Large intestine (tissue), 3 donors: ENCODE measurements at regions not wholly inside any gene's neighbourhood (a gene's known extent, or its start where the extent isn't known, plus 50 kb on each side); places are given as distances from the start of the nearest gene placed in this dataset.
"Not testable (repeated sequence)": the region's sequence is repeated elsewhere in the genome, so short reads cannot be mapped to it uniquely, and the experiment has no call there.

Source experiments
- DNase-seq, 2 donors: peaks; one replicate each; pipeline versions ENCODE4 v3.0.0 to v3.0.0-alpha.2; 2013
- H3K27ac ChIP-seq: one replicate; pipeline ENCODE4 v1.5.1; 2013; ENCODE audit warnings: low read length
- H3K27me3 ChIP-seq: 2 replicates; pipeline ENCODE4 v1.6.1; 2013; ENCODE audit warnings: low read length; ENCODE audit not compliant: control insufficient read depth, insufficient read depth
- H3K36me3 ChIP-seq: 2 replicates; pipeline ENCODE4 v1.6.1; 2013; ENCODE audit warnings: low read length; ENCODE audit not compliant: control insufficient read depth, insufficient read depth
- H3K4me1 ChIP-seq: one replicate; pipeline ENCODE4 v1.6.1; 2013; ENCODE audit warnings: low read length; ENCODE audit not compliant: control insufficient read depth, insufficient read depth
- H3K4me3 ChIP-seq: one replicate; pipeline ENCODE4 v1.5.1; 2013; ENCODE audit warnings: low read length
- H3K9me3 ChIP-seq: one replicate; pipeline ENCODE4 v1.6.1; 2013; ENCODE audit warnings: mild to moderate bottlenecking, low read depth, low read length, moderate library complexity; ENCODE audit not compliant: control insufficient read depth
- WGBS: methylation state at CpG from one replicate; pipeline ENCODE4 v1.1.5; 2013; ENCODE audit warnings: low lambda C conversion rate; ENCODE audit not compliant: insufficient coverage; 5-methylcytosine and 5-hydroxymethylcytosine counted together

GRCh38 chrX:142804085-142804484 lies 221.6 kb upstream of the SPANXN4 start:
- no CpG with 5 or more reads among the region's 7 CpGs for WGBS
- DNase-seq = no peak
- Histone ChIP-seq H3K27ac (no peak overlapping the region), H3K4me1 (no peaks in the 10 kb centered on the region), H3K36me3 (no peaks in the 10 kb centered on the region), H3K9me3 (no peaks in the 10 kb centered on the region), H3K4me3 (no peak overlapping the region), H3K27me3 (no peaks in the 10 kb centered on the region)

- Histone ChIP-seq H3K27me3 (no peaks in the 10 kb centered on the region), H3K4me1 (no peaks in the 10 kb centered on the region), H3K9me3 (no peaks in the 10 kb centered on the region), H3K27ac (no peak overlapping the region), H3K4me3 (no peak overlapping the region), H3K36me3 (no peaks in the 10 kb centered on the region)
- no CpG with 5 or more reads among the region's 5 CpGs for WGBS
- no peak for DNase-seq
Observed at GRCh38 chrX:142819461-142819860, 206.3 kb upstream of the SPANXN4 start.

GRCh38 chrX:142828129-142828528 lies 197.6 kb upstream of the SPANXN4 start:
- Histone ChIP-seq H3K9me3 (no peaks in the 10 kb centered on the region), H3K4me3 (no peak overlapping the region), H3K27me3 (no peaks in the 10 kb centered on the region), H3K4me1 (no peaks in the 10 kb centered on the region), H3K36me3 (no peaks in the 10 kb centered on the region), H3K27ac (no peak overlapping the region)
- no peak for DNase-seq
- WGBS = no CpG with 5 or more reads among the region's 1 CpG

GRCh38 chrX:142831961-142832530 lies 193.7 kb upstream of the SPANXN4 start:
- no peaks in the 10 kb centered on the region for H3K4me1 ChIP-seq
- H3K27ac ChIP-seq = no peak overlapping the region
- no CpG with 5 or more reads among the region's 3 CpGs for WGBS
- no peak overlapping the region for H3K4me3 ChIP-seq
- no peaks in the 10 kb centered on the region for H3K27me3 ChIP-seq
- no peaks in the 10 kb centered on the region for H3K36me3 ChIP-seq
- peak in 1 of 2 donors; percentile 1 for DNase-seq
- no peaks in the 10 kb centered on the region for H3K9me3 ChIP-seq

- Histone ChIP-seq H3K27ac (no peak overlapping the region), H3K4me1 (no peaks in the 10 kb centered on the region), H3K9me3 (no peaks in the 10 kb centered on the region), H3K36me3 (no peaks in the 10 kb centered on the region), H3K4me3 (no peak overlapping the region), H3K27me3 (no peaks in the 10 kb centered on the region)
- no peak for DNase-seq
- 100% methylated on average over 1 of the region's 2 CpGs for whole genome bisulfite sequencing
Observed at GRCh38 chrX:142854970-142855369, 170.8 kb upstream of the SPANXN4 start.

GRCh38 chrX:142860944-142861343 lies 164.8 kb upstream of the SPANXN4 start:
- 67% methylated on average over 1 of the region's 2 CpGs for WGBS
- no peak overlapping the region for H3K4me3 ChIP-seq

GRCh38 chrX:142861557-142861956 lies 164.2 kb upstream of the SPANXN4 start:
- Histone ChIP-seq H3K4me1 (no peaks in the 10 kb centered on the region), H3K36me3 (no peaks in the 10 kb centered on the region), H3K4me3 (no peak overlapping the region), H3K27me3 (no peaks in the 10 kb centered on the region), H3K27ac (no peak overlapping the region), H3K9me3 (no peaks in the 10 kb centered on the region)
- 93% methylated on average over 2 of the region's 4 CpGs for WGBS
- DNase-seq = no peak

More at GRCh38 chrX:142860944-142861343, 164.8 kb upstream of the SPANXN4 start:
- DNase-seq = no peak
- no peaks in the 10 kb centered on the region for H3K27me3 ChIP-seq
- no peaks in the 10 kb centered on the region for H3K9me3 ChIP-seq
- H3K27ac ChIP-seq = no peak overlapping the region
- H3K36me3 ChIP-seq = no peaks in the 10 kb centered on the region
- H3K4me1 ChIP-seq = no peaks in the 10 kb centered on the region

GRCh38 chrX:142866247-142866646 lies 159.5 kb upstream of the SPANXN4 start:
- H3K27ac ChIP-seq = not testable (repeated sequence)

GRCh38 chrX:142873214-142873613 lies 152.5 kb upstream of the SPANXN4 start:
- H3K36me3 ChIP-seq = no peaks in the 10 kb centered on the region
- H3K4me3 ChIP-seq = no peak overlapping the region
- H3K27me3 ChIP-seq = no peaks in the 10 kb centered on the region
- H3K27ac ChIP-seq = no peak overlapping the region
- DNase-seq = no peak
- H3K4me1 ChIP-seq = no peaks in the 10 kb centered on the region
- no peaks in the 10 kb centered on the region for H3K9me3 ChIP-seq
- WGBS = no CpG with 5 or more reads among the region's 1 CpG

More at GRCh38 chrX:142866247-142866646, 159.5 kb upstream of the SPANXN4 start:
- WGBS = no CpG with 5 or more reads among the region's 3 CpGs
- DNase-seq, H3K4me3 ChIP-seq, H3K4me1 ChIP-seq, H3K36me3 ChIP-seq, H3K27me3 ChIP-seq, H3K9me3 ChIP-seq: not testable (repeated sequence)

GRCh38 chrX:142884881-142885280 lies 140.8 kb upstream of the SPANXN4 start:
- H3K27me3 ChIP-seq = no peaks in the 10 kb centered on the region
- no peak overlapping the region for H3K4me3 ChIP-seq
- H3K4me1 ChIP-seq = no peaks in the 10 kb centered on the region
- H3K27ac ChIP-seq = peak overlapping the region; percentile 29
- H3K36me3 ChIP-seq = no peaks in the 10 kb centered on the region
- DNase-seq = peak; percentile 52 to 59
- no CpG with 5 or more reads among the region's 3 CpGs for WGBS
- H3K9me3 ChIP-seq = no peaks in the 10 kb centered on the region

GRCh38 chrX:142891046-142891445 lies 134.7 kb upstream of the SPANXN4 start:
- Histone ChIP-seq H3K36me3 (no peaks in the 10 kb centered on the region), H3K4me3 (no peak overlapping the region), H3K9me3 (no peaks in the 10 kb centered on the region), H3K27me3 (no peaks in the 10 kb centered on the region), H3K27ac (no peak overlapping the region), H3K4me1 (no peaks in the 10 kb centered on the region)
- 100% methylated on average over 1 of the region's 6 CpGs for WGBS
- DNase-seq = no peak
